Spleen (tissue), 11 donors: ENCODE measurements at regions not wholly inside any gene's neighbourhood (a gene's known extent, or its start where the extent isn't known, plus 50 kb on each side); places are given as distances from the start of the nearest gene placed in this dataset.
"Not testable (repeated sequence)": the region's sequence is repeated elsewhere in the genome, so short reads cannot be mapped to it uniquely, and the experiment has no call there.

Experiments
- DNase-seq: peaks from one replicate; pipeline ENCODE4 v3.0.0-alpha.2; 2020
- H3K27ac ChIP-seq, 8 donors: fragments of 200-600 bp; sonication (generic) in 7 of 8; 1 replicate in 4 of 8; 2 replicates in 4 of 8; pipeline versions ENCODE4 v1.5.0 to v1.8.0; 2016 to 2021; ENCODE audit warnings: inconsistent platforms in 4 of 8, mild to moderate bottlenecking in 4 of 8, moderate library complexity in 1 of 8
- H3K27me3 ChIP-seq, 7 donors: fragments of 200-600 bp; sonication (generic) in 6 of 7; replicated peaks in 1 of 7; 1 replicate in 4 of 7; 2 replicates in 3 of 7; pipeline versions ENCODE4 v1.5.0 to v1.8.0; 2016 to 2021; ENCODE audit warnings: inconsistent platforms in 3 of 7, mild to moderate bottlenecking in 1 of 7
- H3K36me3 ChIP-seq, 6 donors: fragments of 200-600 bp; sonication (generic) in 5 of 6; 1 replicate in 4 of 6; 2 replicates in 2 of 6; pipeline versions ENCODE4 v1.5.0 to v1.8.0; 2016 to 2021; ENCODE audit warnings: inconsistent platforms in 2 of 6
- H3K4me1 ChIP-seq, 6 donors: fragments of 200-600 bp; sonication (generic) in 5 of 6; 1 replicate in 3 of 6; 2 replicates in 3 of 6; pipeline versions ENCODE4 v1.5.0 to v1.8.0; 2016 to 2021; ENCODE audit warnings: inconsistent platforms in 3 of 6
- H3K4me3 ChIP-seq, 8 donors: fragments of 200-600 bp; sonication (generic) in 7 of 8; 1 replicate in 4 of 8; 2 replicates in 4 of 8; pipeline versions ENCODE4 v1.5.0 to v1.8.0; 2016 to 2021; ENCODE audit warnings: inconsistent platforms in 4 of 8, mild to moderate bottlenecking in 4 of 8, moderate library complexity in 2 of 8
- H3K9me3 ChIP-seq, 8 donors: fragments of 200-600 bp; sonication (generic) in 7 of 8; 1 replicate in 4 of 8; 2 replicates in 4 of 8; pipeline versions ENCODE4 v1.5.0 to v1.8.0; 2016 to 2021; ENCODE audit warnings: inconsistent platforms in 4 of 8
- CTCF ChIP-seq, 11 experiments: fragments of 200-600 bp in 7 of 11; fragments of 450-650 bp in 4 of 11; sonication (generic) in 4 of 11; IDR thresholded peaks in 8 of 11; conservative IDR thresholded peaks in 3 of 11; 1 replicate in 7 of 11; 2 replicates in 4 of 11; pipeline versions ENCODE4 v1.4.0 to v1.8.0; 2016 to 2021; ENCODE audit warnings: antibody characterized with exemption in 11 of 11, inconsistent platforms in 4 of 11, mild to moderate bottlenecking in 1 of 11
- POLR2A ChIP-seq, 3 donors: fragments of 450-650 bp; IDR thresholded peaks; one replicate each; pipeline ENCODE4 v1.5.1; 2017; ENCODE audit warnings: antibody characterized with exemption in 3 of 3, mild to moderate bottlenecking in 1 of 3
- POLR2AphosphoS5 ChIP-seq, 3 donors: sonication (generic); formaldehyde crosslinking; IDR thresholded peaks; one replicate each; pipeline ENCODE4 v1.5.1; 2017; ENCODE audit warnings: antibody characterized with exemption in 3 of 3
- WGBS, 5 donors: extraction: QIAGEN DNeasy Blood & Tissue Kit in 3 of 5; methylation state at CpG; one replicate each; pipeline versions ENCODE4 v1.1.5 to v1.1.7; 2013 to 2018; 5-methylcytosine and 5-hydroxymethylcytosine counted together
- intact Hi-C: fragments of 100-400 bp; cut with DNase I; formaldehyde crosslinking; loops from one replicate; pipeline ENCODE4 v1.15.0; 2023; ENCODE audit warnings: low total_unique reads
- donor health status: healthy with polysubstance abuse.
- donor health status: DM: no; HTN: no; CAD: no; lungs with moderate emphysema.
- donor health status: DM: no; HTN: no; CAD: no.
- donor health status: Bipolar disorder and iron deficiency.
- donor health status: healthy.
- donor health status: DM: no; HTN: no; CAD: no.
- donor health status: DM: yes; HTN: yes; CAD: no.

GRCh38 chr4:187903700-187904099 lies 91.9 kb upstream of the ZFP42 start:
- Histone ChIP-seq H3K4me3 (no peak overlapping the region), H3K27me3 (no peaks in the 10 kb centered on the region), H3K9me3 (peaks cover 0 to 30% (median 12%) of the 10 kb centered on the region in 8 donors), H3K4me1 (no peaks in the 10 kb centered on the region), H3K27ac (no peak overlapping the region), H3K36me3 (no peaks in the 10 kb centered on the region)
- TF ChIP-seq POLR2AphosphoS5 (IDR thresholded peaks at IDR 0.05) (no peak), POLR2A (IDR thresholded peaks at IDR 0.05) (no peak), CTCF (IDR thresholded peaks at IDR 0.05 in 8 of 11, conservative IDR thresholded peaks at IDR 0.05 in 3 of 11) (no peak)
- intact Hi-C loops: no loop called here
- no peak for DNase-seq
- 23 to 37% (median 35%) methylated on average over 1 of the region's 1 CpG for WGBS, 5 donors

GRCh38 chr4:187908079-187908561 lies 87.5 kb upstream of the ZFP42 start:
- no peaks in the 10 kb centered on the region for H3K4me1 ChIP-seq
- TF ChIP-seq POLR2AphosphoS5 (IDR thresholded peaks at IDR 0.05): no peak
- no peak for TF ChIP-seq CTCF (IDR thresholded peaks at IDR 0.05 in 8 of 11, conservative IDR thresholded peaks at IDR 0.05 in 3 of 11)
- no peak for TF ChIP-seq POLR2A (IDR thresholded peaks at IDR 0.05)
- H3K36me3 ChIP-seq: no peaks in the 10 kb centered on the region
- intact Hi-C loops: no loop called here
- no peak overlapping the region for H3K4me3 ChIP-seq
- no peaks in the 10 kb centered on the region for H3K27me3 ChIP-seq
- H3K27ac ChIP-seq: no peak overlapping the region
- 75 to 94% (median 88%) methylated on average over 6 of the region's 6 CpGs for WGBS, 5 donors
- peaks cover 0 to 7% (median 0%) of the 10 kb centered on the region in 8 donors for H3K9me3 ChIP-seq
- DNase-seq: no peak

GRCh38 chr4:187908731-187909130 lies 86.8 kb upstream of the ZFP42 start:
- Histone ChIP-seq H3K4me3 (no peak overlapping the region), H3K27ac (no peak overlapping the region), H3K4me1 (no peaks in the 10 kb centered on the region), H3K36me3 (no peaks in the 10 kb centered on the region), H3K27me3 (no peaks in the 10 kb centered on the region), H3K9me3 (peaks cover 0 to 7% (median 0%) of the 10 kb centered on the region in 8 donors)
- TF ChIP-seq POLR2A (IDR thresholded peaks at IDR 0.05) (no peak), POLR2AphosphoS5 (IDR thresholded peaks at IDR 0.05) (no peak), CTCF (IDR thresholded peaks at IDR 0.05 in 8 of 11, conservative IDR thresholded peaks at IDR 0.05 in 3 of 11) (no peak)
- DNase-seq: no peak
- WGBS, 5 donors: 55 to 78% (median 60%) methylated on average over 2 of the region's 2 CpGs
- intact Hi-C loops: no loop called here

GRCh38 chr4:187910741-187911140 lies 84.8 kb upstream of the ZFP42 start:
- intact Hi-C loops: no loop called here
- no peak for DNase-seq

GRCh38 chr4:187915406-187915805 lies 80.2 kb upstream of the ZFP42 start:
- H3K36me3 ChIP-seq, intact Hi-C loops, H3K9me3 ChIP-seq, H3K4me1 ChIP-seq, H3K4me3 ChIP-seq, H3K27me3 ChIP-seq, H3K27ac ChIP-seq, DNase-seq: not testable (repeated sequence)
- 70 to 79% (median 75%) methylated on average over 5 of the region's 5 CpGs for WGBS, 5 donors

More at GRCh38 chr4:187910741-187911140, 84.8 kb upstream of the ZFP42 start:
- H3K36me3 ChIP-seq: no peaks in the 10 kb centered on the region
- TF ChIP-seq POLR2A (IDR thresholded peaks at IDR 0.05) (no peak), CTCF (IDR thresholded peaks at IDR 0.05 in 8 of 11, conservative IDR thresholded peaks at IDR 0.05 in 3 of 11) (no peak), POLR2AphosphoS5 (IDR thresholded peaks at IDR 0.05) (no peak)
- H3K9me3 ChIP-seq: peaks cover 0 to under 1% (median 0%) of the 10 kb centered on the region in 8 donors
- WGBS, 5 donors: 58 to 80% (median 75%) methylated on average over 4 of the region's 4 CpGs
- H3K27ac ChIP-seq: no peak overlapping the region
- H3K27me3 ChIP-seq: no peaks in the 10 kb centered on the region
- no peaks in the 10 kb centered on the region for H3K4me1 ChIP-seq
- H3K4me3 ChIP-seq: no peak overlapping the region
